ENCODE measurements at regions not wholly inside any gene's neighbourhood (a gene's known extent, or its start where the extent isn't known, plus 50 kb on each side); places are given as distances from the start of the nearest gene placed in this dataset.

DNA sequence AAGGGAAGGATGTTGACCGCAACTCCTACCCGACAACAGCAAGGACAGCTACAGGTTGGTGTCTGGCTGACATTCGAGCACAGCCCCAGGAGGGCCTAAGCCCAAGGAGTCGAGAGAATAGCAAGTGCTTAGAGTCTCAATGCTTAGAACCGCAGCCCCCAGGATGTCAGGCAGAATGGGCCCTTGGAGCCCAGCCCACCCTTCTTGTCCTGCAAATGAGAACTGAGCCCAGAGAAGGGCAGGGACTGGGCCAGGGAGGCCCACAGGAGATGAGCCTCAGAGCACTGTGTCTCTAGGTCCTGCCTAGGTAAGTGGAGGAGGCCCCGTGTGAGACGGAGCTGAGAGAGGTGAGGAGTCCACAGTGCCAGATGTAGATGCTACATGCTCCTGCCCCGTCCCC lies 173.3 kb upstream of the ZMIZ1 start:
- Histone ChIP-seq H3K27ac (ENCODE audit: low read length) (no peak overlapping the region), H3K27me3 (ENCODE audit: control insufficient read depth, insufficient read depth, low read length) (no peaks in the 10 kb centered on the region), H3K4me1 (ENCODE audit: control insufficient read depth, insufficient read depth, low read length) (peaks cover 3% of the 10 kb centered on the region; the same call in 1 of the 2 replicates), H3K9me3 (ENCODE audit: control insufficient read depth, insufficient read depth, low read length) (no peaks in the 10 kb centered on the region), H3K36me3 (ENCODE audit: control insufficient read depth, insufficient read depth, low read length) (no peaks in the 10 kb centered on the region), H3K4me3 (ENCODE audit: low read length) (no peak overlapping the region)
- no peak for DNase-seq (ENCODE audit: low read depth, low spot score)
- no CpG with 5 or more reads among the region's 8 CpGs for WGBS (ENCODE audit: insufficient coverage, insufficient read length)

DNA sequence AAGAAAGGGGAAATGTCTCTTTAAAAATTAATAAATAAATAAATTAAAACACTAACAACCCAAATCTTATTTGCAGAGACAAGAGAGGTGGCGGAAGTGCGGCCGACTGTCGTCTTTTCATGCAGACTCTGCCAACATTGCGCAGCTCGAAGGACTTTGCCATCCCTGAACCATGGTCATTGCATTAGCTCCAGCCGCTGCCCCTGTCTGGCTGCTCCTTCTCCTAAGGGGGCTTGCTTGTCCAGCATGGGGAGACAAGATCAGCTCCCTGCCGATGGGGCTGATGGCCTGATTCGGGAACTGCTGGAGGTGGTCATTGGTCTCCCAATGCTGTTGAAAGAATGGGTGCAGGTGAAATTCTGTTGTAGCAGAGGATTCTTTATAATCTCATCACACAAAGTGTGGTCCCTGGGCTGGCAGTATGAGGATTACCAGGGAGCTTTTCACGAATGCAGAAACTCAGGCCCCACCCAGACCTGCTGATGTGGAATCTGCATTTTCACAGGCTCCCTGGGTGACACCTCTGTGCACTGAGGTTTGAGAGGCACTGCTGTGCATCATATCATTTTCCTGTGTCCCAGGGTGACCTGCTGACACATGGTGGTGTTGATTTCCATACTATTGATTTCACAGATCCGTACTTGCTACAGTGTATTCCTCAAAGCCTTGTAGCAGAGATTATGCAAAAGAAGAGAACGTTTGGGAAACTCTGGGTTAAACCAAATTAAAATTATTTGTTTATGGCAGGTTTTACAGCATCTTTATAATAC lies 172.4 kb upstream of the ZMIZ1 start:
- no peak overlapping the region for H3K27ac ChIP-seq (ENCODE audit: low read length)
- no peaks in the 10 kb centered on the region for H3K27me3 ChIP-seq (ENCODE audit: control insufficient read depth, insufficient read depth, low read length)
- no CpG with 5 or more reads among the region's 12 CpGs for WGBS (ENCODE audit: insufficient coverage, insufficient read length)
- H3K9me3 ChIP-seq (ENCODE audit: control insufficient read depth, insufficient read depth, low read length), result no peaks in the 10 kb centered on the region
- no peak overlapping the region for H3K4me3 ChIP-seq (ENCODE audit: low read length)
- peaks cover 3% of the 10 kb centered on the region; the same call in 1 of the 2 replicates for H3K4me1 ChIP-seq (ENCODE audit: control insufficient read depth, insufficient read depth, low read length)
- no peaks in the 10 kb centered on the region for H3K36me3 ChIP-seq (ENCODE audit: control insufficient read depth, insufficient read depth, low read length)
- DNase-seq (ENCODE audit: low read depth, low spot score), result no peak

DNA sequence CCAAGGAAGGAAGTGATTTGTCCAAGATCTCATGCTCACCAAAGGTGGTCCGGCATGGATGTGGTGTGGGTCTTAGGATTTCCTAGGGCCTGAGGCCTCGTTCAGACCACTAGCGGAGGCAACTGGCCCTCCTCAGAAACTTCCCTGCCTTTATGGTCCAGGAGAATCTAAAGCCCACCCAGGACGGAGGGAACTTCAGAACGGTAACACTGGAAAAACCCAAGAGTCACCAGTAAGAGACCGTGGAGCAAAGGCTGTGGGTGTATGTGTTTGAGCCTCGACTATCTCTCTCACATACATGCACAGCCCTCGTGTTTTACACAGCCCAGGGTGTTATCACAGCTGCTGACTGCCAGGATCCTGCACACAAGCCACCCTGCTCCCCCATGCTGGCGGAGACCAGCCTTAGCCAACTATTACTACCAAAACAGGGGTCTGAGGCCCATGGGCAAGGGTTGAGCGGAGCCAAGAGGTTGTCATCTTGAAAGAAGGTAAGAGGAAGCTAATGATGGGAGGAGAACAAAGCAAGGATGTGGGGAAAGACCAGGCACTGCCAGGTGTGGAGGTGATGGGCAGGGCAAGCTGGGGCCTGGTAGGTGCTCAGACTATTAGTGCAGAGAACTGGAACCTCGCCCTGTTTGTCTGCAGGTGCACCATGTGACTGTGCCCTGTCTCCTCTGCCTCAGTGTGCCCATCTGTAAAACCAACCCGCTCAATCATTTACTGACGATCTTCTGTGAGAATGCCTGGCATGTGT lies 170.2 kb upstream of the ZMIZ1 start:
- Histone ChIP-seq H3K27me3 (ENCODE audit: control insufficient read depth, insufficient read depth, low read length) (no peaks in the 10 kb centered on the region), H3K9me3 (ENCODE audit: control insufficient read depth, insufficient read depth, low read length) (no peaks in the 10 kb centered on the region), H3K4me3 (ENCODE audit: low read length) (no peak overlapping the region), H3K4me1 (ENCODE audit: control insufficient read depth, insufficient read depth, low read length) (peaks cover 3% of the 10 kb centered on the region; the same call in 1 of the 2 replicates), H3K27ac (ENCODE audit: low read length) (no peak overlapping the region), H3K36me3 (ENCODE audit: control insufficient read depth, insufficient read depth, low read length) (no peaks in the 10 kb centered on the region)
- no peak for DNase-seq (ENCODE audit: low read depth, low spot score)
- WGBS (ENCODE audit: insufficient coverage, insufficient read length), result no CpG with 5 or more reads among the region's 13 CpGs

DNA sequence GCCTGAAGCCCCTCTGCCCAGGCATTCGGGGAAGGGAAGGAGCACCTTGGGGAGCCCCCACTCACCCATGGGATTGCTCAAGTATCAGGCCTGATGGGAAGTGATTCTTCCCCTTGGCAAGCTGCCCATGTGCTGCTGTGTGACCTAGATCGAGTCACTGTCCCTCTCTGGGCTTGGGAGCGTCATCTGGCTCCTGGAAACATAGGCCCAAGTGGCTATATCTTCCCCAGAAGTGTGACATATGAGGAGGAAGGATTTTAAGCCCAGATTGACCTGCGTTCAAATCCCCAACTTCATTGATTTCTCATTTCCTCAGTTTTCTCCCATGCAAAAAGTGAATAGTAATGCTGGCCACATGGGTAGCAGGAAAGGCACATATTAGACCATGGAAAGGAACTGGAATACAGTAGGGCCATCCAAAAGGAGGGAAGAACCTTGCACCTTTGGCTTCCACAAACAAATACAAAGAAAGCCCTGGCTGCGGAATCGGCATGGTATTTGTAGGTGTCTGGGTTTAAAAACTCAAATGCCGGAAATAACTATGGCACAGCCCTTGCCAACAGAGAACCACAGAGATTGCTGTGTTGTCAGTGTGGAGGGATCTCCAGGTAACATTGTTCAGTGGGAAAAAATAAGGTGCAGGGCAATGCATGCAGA lies 169.5 kb upstream of the ZMIZ1 start:
- WGBS (ENCODE audit: insufficient coverage, insufficient read length), result no CpG with 5 or more reads among the region's 7 CpGs

DNA sequence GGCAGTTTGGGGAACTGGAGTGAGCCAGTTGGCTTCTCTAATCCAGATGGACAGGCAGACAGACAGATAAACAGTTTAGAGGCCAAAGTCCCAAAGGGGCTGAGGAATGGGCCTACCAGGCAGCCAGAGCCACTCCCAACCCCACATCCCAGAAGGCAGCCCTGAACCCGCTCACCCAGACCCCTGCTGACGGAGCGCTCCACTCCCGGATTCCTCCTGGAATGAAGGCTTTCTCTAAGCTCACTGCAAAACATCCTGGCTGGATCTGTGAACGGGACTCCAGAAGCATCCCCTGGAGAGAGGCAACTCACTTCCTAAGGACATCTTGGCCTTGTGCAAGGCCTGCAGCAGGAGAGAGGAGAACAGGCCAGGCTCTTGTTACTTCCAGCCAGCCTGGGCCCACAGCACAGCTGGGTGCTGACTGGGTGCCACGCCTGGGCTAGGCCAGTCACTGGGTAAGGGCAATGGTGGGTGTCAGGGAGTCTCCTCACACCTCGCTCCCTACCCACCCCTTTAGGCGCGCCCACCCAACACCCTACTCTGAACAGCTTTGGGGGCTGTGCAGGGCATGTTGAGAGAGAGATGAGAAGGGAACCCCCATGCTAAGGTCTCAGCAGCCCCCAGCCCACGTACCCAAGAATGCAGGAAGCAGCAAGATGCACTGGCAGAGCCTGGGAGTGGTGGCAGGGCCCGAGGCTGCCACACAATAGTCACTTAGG lies 168.6 kb upstream of the ZMIZ1 start:
- H3K9me3 ChIP-seq (ENCODE audit: control insufficient read depth, insufficient read depth, low read length), result no peaks in the 10 kb centered on the region
- no peaks in the 10 kb centered on the region for H3K27me3 ChIP-seq (ENCODE audit: control insufficient read depth, insufficient read depth, low read length)
- no peak overlapping the region for H3K4me3 ChIP-seq (ENCODE audit: low read length)
- no peak overlapping the region for H3K27ac ChIP-seq (ENCODE audit: low read length)
- no CpG with 5 or more reads among the region's 11 CpGs for WGBS (ENCODE audit: insufficient coverage, insufficient read length)
- H3K36me3 ChIP-seq (ENCODE audit: control insufficient read depth, insufficient read depth, low read length), result no peaks in the 10 kb centered on the region
- H3K4me1 ChIP-seq (ENCODE audit: control insufficient read depth, insufficient read depth, low read length), result peaks cover 3% of the 10 kb centered on the region; the same call in 1 of the 2 replicates
- DNase-seq (ENCODE audit: low read depth, low spot score), result no peak

More for the DNA sequence above, 169.5 kb upstream of the ZMIZ1 start:
- Histone ChIP-seq H3K4me3 (ENCODE audit: low read length) (no peak overlapping the region), H3K27ac (ENCODE audit: low read length) (no peak overlapping the region), H3K4me1 (ENCODE audit: control insufficient read depth, insufficient read depth, low read length) (peaks cover 3% of the 10 kb centered on the region; the same call in 1 of the 2 replicates), H3K9me3 (ENCODE audit: control insufficient read depth, insufficient read depth, low read length) (no peaks in the 10 kb centered on the region), H3K36me3 (ENCODE audit: control insufficient read depth, insufficient read depth, low read length) (no peaks in the 10 kb centered on the region), H3K27me3 (ENCODE audit: control insufficient read depth, insufficient read depth, low read length) (no peaks in the 10 kb centered on the region)
- DNase-seq (ENCODE audit: low read depth, low spot score), result no peak

DNA sequence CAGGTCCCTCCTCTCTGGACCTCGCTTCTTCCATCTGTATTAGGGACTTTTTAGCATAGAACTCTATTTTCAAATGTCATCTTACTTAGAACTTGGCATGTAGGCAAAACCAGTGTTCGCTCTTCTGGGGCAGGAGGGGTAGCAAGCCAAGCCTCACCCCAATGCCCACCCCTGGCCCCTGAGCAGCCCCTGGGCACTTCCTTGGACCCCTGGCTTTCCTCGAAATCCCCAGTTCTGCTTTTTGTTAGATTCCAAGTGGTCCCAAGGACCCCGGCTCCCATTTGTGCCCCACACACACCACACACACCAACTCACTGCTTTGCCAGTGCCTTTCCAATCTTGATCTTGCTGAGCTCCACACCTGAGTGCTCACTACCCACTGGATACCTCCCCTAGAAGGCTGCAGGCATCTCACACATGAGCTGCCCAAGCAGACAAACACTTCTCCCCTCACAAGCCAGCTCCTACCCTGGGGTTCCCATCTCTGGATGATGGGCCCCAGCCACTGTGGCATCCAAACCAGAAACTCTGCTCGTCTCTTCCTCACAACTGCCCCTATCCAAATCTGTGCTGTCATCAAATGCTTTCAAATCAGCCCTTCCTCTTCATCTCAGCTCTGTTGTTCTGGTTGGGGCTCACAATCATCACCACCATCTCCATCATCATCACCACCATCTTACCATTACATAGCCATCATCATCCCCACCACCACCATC lies 167.9 kb upstream of the ZMIZ1 start:
- Histone ChIP-seq H3K27me3 (ENCODE audit: control insufficient read depth, insufficient read depth, low read length) (no peaks in the 10 kb centered on the region), H3K36me3 (ENCODE audit: control insufficient read depth, insufficient read depth, low read length) (no peaks in the 10 kb centered on the region), H3K9me3 (ENCODE audit: control insufficient read depth, insufficient read depth, low read length) (no peaks in the 10 kb centered on the region), H3K4me1 (ENCODE audit: control insufficient read depth, insufficient read depth, low read length) (peaks cover 2% of the 10 kb centered on the region; the same call in 1 of the 2 replicates), H3K4me3 (ENCODE audit: low read length) (no peak overlapping the region), H3K27ac (ENCODE audit: low read length) (no peak overlapping the region)
- DNase-seq (ENCODE audit: low read depth, low spot score), result no peak
- WGBS (ENCODE audit: insufficient coverage, insufficient read length), result no CpG with 5 or more reads among the region's 5 CpGs

DNA sequence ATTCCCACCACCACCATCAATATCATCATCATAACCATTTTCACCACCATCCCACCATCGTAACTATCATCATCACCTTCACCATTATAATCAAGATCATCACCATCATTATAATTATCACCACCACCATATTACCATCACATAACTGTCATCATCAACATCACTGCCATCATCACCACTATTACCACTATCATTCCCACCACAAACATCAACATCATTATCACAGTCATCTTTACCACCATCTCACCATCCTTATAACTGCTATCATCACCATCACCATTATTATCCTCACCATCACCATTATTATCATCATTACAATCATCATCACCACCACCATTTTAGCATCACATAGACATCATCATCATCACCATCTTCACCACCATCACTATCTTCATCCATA lies 167.1 kb upstream of the ZMIZ1 start:
- H3K27ac ChIP-seq (ENCODE audit: low read length), result no peak overlapping the region
- H3K36me3 ChIP-seq (ENCODE audit: control insufficient read depth, insufficient read depth, low read length), result no peaks in the 10 kb centered on the region
- WGBS (ENCODE audit: insufficient coverage, insufficient read length), result 100% methylated on average over 1 of the region's 1 CpG
- H3K4me3 ChIP-seq (ENCODE audit: low read length), result no peak overlapping the region
- DNase-seq (ENCODE audit: low read depth, low spot score), result no peak
- H3K9me3 ChIP-seq (ENCODE audit: control insufficient read depth, insufficient read depth, low read length), result no peaks in the 10 kb centered on the region
- H3K4me1 ChIP-seq (ENCODE audit: control insufficient read depth, insufficient read depth, low read length), result peaks cover 3% of the 10 kb centered on the region
- H3K27me3 ChIP-seq (ENCODE audit: control insufficient read depth, insufficient read depth, low read length), result no peaks in the 10 kb centered on the region

DNA sequence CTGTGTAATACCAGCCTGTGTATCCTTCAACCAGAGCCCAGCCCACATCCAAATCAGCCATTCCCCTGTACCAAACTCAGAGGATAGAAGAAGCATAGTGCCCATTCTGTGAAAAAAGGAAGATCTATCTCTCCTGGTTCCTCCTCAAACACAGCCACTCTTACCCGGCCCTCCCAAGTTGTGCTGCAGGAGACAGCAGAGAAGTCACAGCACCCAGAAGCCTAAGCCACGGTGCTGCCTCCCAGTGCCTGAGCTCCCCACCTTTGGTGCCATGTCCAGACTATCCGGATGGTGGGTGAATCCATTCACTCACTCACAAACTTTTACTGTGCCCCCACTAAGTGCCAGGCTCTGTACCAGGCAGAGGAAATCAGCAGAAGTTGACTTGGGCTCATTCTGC lies 166.0 kb upstream of the ZMIZ1 start:
- Histone ChIP-seq H3K27me3 (ENCODE audit: control insufficient read depth, insufficient read depth, low read length) (no peaks in the 10 kb centered on the region), H3K4me1 (ENCODE audit: control insufficient read depth, insufficient read depth, low read length) (peaks cover 3% of the 10 kb centered on the region), H3K4me3 (ENCODE audit: low read length) (no peak overlapping the region), H3K36me3 (ENCODE audit: control insufficient read depth, insufficient read depth, low read length) (no peaks in the 10 kb centered on the region), H3K9me3 (ENCODE audit: control insufficient read depth, insufficient read depth, low read length) (no peaks in the 10 kb centered on the region), H3K27ac (ENCODE audit: low read length) (no peak overlapping the region)
- no CpG with 5 or more reads among the region's 3 CpGs for WGBS (ENCODE audit: insufficient coverage, insufficient read length)
- no peak for DNase-seq (ENCODE audit: low read depth, low spot score)

DNA sequence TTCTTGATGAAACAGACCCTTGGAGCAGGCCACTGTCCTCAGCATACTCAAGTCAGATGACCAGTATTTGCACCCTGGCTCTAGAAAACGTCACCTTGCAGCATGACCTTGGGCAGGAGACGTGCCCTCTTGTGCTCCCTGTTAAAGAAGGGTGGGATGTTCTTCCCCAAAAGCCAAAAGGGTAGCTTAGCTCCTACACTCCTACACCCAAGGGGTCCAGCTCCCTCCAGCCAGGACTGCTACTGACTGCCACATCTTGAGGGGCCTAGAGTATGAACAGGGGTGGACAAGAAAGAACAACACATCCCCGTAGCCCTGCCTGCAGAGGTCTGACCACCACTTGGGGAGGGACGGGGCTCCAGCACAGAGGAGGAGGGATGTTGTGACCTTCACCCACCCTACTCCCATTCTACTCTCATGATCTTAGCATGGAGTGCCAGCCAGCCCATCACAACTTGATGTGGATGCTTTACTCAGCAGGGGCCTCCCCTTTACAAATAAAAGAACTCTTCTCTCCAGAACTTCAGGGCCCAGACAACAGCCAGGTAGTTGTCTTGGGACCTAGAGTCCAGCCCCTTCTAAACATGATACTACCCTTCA lies 165.3 kb upstream of the ZMIZ1 start:
- Histone ChIP-seq H3K4me1 (ENCODE audit: control insufficient read depth, insufficient read depth, low read length) (peaks cover 3% of the 10 kb centered on the region), H3K9me3 (ENCODE audit: control insufficient read depth, insufficient read depth, low read length) (no peaks in the 10 kb centered on the region), H3K36me3 (ENCODE audit: control insufficient read depth, insufficient read depth, low read length) (no peaks in the 10 kb centered on the region), H3K27ac (ENCODE audit: low read length) (no peak overlapping the region), H3K4me3 (ENCODE audit: low read length) (no peak overlapping the region), H3K27me3 (ENCODE audit: control insufficient read depth, insufficient read depth, low read length) (no peaks in the 10 kb centered on the region)
- whole genome bisulfite sequencing (ENCODE audit: insufficient coverage, insufficient read length), result no CpG with 5 or more reads among the region's 4 CpGs
- DNase-seq (ENCODE audit: low read depth, low spot score), result no peak
